K562 (cell line): ENCODE measurements at regions not wholly inside any gene's neighbourhood (a gene's known extent, or its start where the extent isn't known, plus 50 kb on each side); places are given as distances from the start of the nearest gene placed in this dataset.

Experiments
- ATAC-seq: fragments of 200-7000 bp; cut with Tn5 transposase; 3 replicates; pipeline ENCODE4 v1.9.1; 2020; ENCODE audit warnings: moderate library complexity
- BruUV-seq: library from RNA; stranded (reverse); fragments of 400-500 nt; replicated peaks from 2 replicates; lab custom pipeline; 2021; lab: Mats Ljungman, UMichigan
- CTCF ChIA-PET: fragments of 300-600 bp; formaldehyde crosslinking; extraction: SDS; loops from one replicate; lab custom pipeline; 2021; ENCODE audit warnings: low intra/inter-chr PET ratio; lab: Yijun Ruan, JAX
- POLR2A ChIA-PET: fragments of 300-600, 350-650 bp; sonication (Branson Sonifier 250); formaldehyde crosslinking; extraction: SDS; loops from one replicate; lab custom pipeline; 2021; ENCODE audit warnings: antibody characterized with exemption, inconsistent platforms; lab: Yijun Ruan, JAX
- DNase-seq, 4 experiments: peaks; one replicate each; pipeline versions ENCODE4 v3.0.0 to v3.0.0-alpha.2; 2011 to 2018; ENCODE audit warnings: low spot score in 3 of 4, mixed read lengths in 3 of 4; ENCODE audit errors: extremely low read depth in 1 of 4
- FAIRE-seq: peaks from 2 replicates; lab custom pipeline; 2011; peaks lifted over from hg19 to GRCh38; lab: Jason Lieb, UNC
- H2AFZ ChIP-seq: 2 replicates; pipeline ENCODE4 v1.6.0; 2011; ENCODE audit warnings: low read depth, low read length, control low read depth, inconsistent platforms
- H3K27ac ChIP-seq: fragments of 200-600 bp; 3 replicates; pipeline ENCODE4 v1.8.0; 2011; ENCODE audit warnings: low read depth, mild to moderate bottlenecking, control low read depth, inconsistent platforms, low read length, moderate library complexity, mixed read lengths; ENCODE audit errors: extremely low read depth
- H3K27me3 ChIP-seq, 2 experiments: fragments of 300-600 bp in 1 of 2; 2 replicates in 1 of 2; 3 replicates in 1 of 2; pipeline versions ENCODE4 v1.6.0 to v1.8.0; 2011; ENCODE audit warnings: inconsistent platforms in 2 of 2, low read length in 2 of 2, mild to moderate bottlenecking in 1 of 2, mixed read lengths in 1 of 2, moderate library complexity in 1 of 2; ENCODE audit not compliant: control insufficient read depth in 2 of 2, insufficient read depth in 2 of 2
- H3K36me3 ChIP-seq: fragments of 300-600 bp; 3 replicates; pipeline ENCODE4 v1.8.0; 2011; ENCODE audit warnings: mild to moderate bottlenecking, low read length, inconsistent platforms; ENCODE audit not compliant: control insufficient read depth, insufficient read depth
- H3K4me1 ChIP-seq, 2 experiments: fragments of 200-600 bp in 1 of 2; replicated peaks in 1 of 2; 2 replicates in 1 of 2; 3 replicates in 1 of 2; pipeline versions ENCODE4 v1.5.1 to v1.8.0; 2011; ENCODE audit warnings: inconsistent platforms in 2 of 2, low read length in 2 of 2, mild to moderate bottlenecking in 1 of 2, mixed read lengths in 1 of 2, moderate library complexity in 1 of 2; ENCODE audit not compliant: control insufficient read depth in 2 of 2, insufficient read depth in 2 of 2
- H3K4me2 ChIP-seq: 2 replicates; pipeline ENCODE4 v1.6.1; 2011; ENCODE audit warnings: low read length, control low read depth, inconsistent platforms, mixed read lengths; ENCODE audit not compliant: insufficient read depth
- H3K4me3 ChIP-seq: fragments of 200-600 bp; sonication (generic), shearing (Covaris generic); 2 replicates; pipeline ENCODE4 v1.5.1; 2016; ENCODE audit warnings: control low read depth, inconsistent platforms
- H3K79me2 ChIP-seq: fragments of 200-600 bp; 3 replicates; pipeline ENCODE4 v1.8.0; 2011; ENCODE audit warnings: low read length, inconsistent platforms; ENCODE audit not compliant: control insufficient read depth, insufficient read depth
- H3K9ac ChIP-seq, 2 experiments: 2 replicates each; pipeline versions ENCODE4 v1.6.0 to v1.6.1; 2011; ENCODE audit warnings: low read depth in 2 of 2, low read length in 2 of 2, control low read depth in 1 of 2, inconsistent platforms in 1 of 2, mild to moderate bottlenecking in 1 of 2, mixed read lengths in 1 of 2; ENCODE audit not compliant: insufficient read depth in 1 of 2
- H3K9me1 ChIP-seq: one replicate; pipeline ENCODE4 v1.6.0; 2011; ENCODE audit warnings: inconsistent platforms, mild to moderate bottlenecking, low read length, moderate library complexity; ENCODE audit not compliant: control insufficient read depth, insufficient read depth
- H3K9me3 ChIP-seq: replicated peaks from 2 replicates; pipeline ENCODE4 v1.5.1; 2011; ENCODE audit warnings: low read depth, low read length, inconsistent platforms; ENCODE audit not compliant: control insufficient read depth, insufficient read depth
- H4K20me1 ChIP-seq: replicated peaks from 2 replicates; pipeline ENCODE4 v1.6.1; 2011; ENCODE audit warnings: low read length, inconsistent platforms, mixed read lengths; ENCODE audit not compliant: control insufficient read depth, insufficient read depth
- BRD9 ChIP-seq: fragments of 450-650 bp; IDR thresholded peaks from 2 replicates; pipeline ENCODE4 v1.6.1; 2018; ENCODE audit warnings: low read depth; ENCODE audit not compliant: partially characterized antibody
- NFIX ChIP-seq: fragments of 250-450 bp; sonication (Bioruptor Pico); IDR thresholded peaks from 2 replicates; pipeline ENCODE4 v1.4.0; 2020; ENCODE audit warnings: low read depth, mild to moderate bottlenecking, moderate library complexity
- RFX1 ChIP-seq: fragments of 450-650 bp; IDR thresholded peaks from 2 replicates; pipeline ENCODE4 v1.6.1; 2016; ENCODE audit warnings: mild to moderate bottlenecking, moderate library complexity
- SAFB2 ChIP-seq: fragments of 200-400 bp; formaldehyde crosslinking; IDR thresholded peaks from 2 replicates; pipeline ENCODE4 v1.6.1; 2018; ENCODE audit warnings: borderline replicate concordance, low read length, low read depth, moderate library complexity; ENCODE audit not compliant: severe bottlenecking
- TCF3 ChIP-seq: sonication (generic); formaldehyde crosslinking; IDR thresholded peaks from 2 replicates; pipeline ENCODE4 v1.4.0; 2020; ENCODE audit warnings: mild to moderate bottlenecking, missing genetic modification reagents
- ZBTB8A ChIP-seq: fragments of 450-650 bp; IDR thresholded peaks from 2 replicates; pipeline ENCODE4 v1.6.1; 2018; ENCODE audit warnings: mild to moderate bottlenecking, moderate library complexity; ENCODE audit not compliant: partially characterized antibody
- ZC3H4 ChIP-seq: sonication (generic); formaldehyde crosslinking; IDR thresholded peaks from 2 replicates; pipeline ENCODE4 v1.9.0; 2021; ENCODE audit warnings: missing genetic modification reagents, borderline replicate concordance
- ZNF197 ChIP-seq: fragments of 200-800 bp; sonication (Bioruptor generic); IDR thresholded peaks from 2 replicates; pipeline ENCODE4 v1.6.1; 2016; ENCODE audit warnings: low read depth, missing genetic modification characterization, missing compliant biosample characterization
- WGBS: fragments of 100-300 bp; shearing (Covaris generic); methylation state at CpG from one replicate; pipeline ENCODE4 v1.1.6; 2016; ENCODE audit warnings: low coverage, mixed read lengths; ENCODE audit not compliant: insufficient coverage; ENCODE audit errors: missing lambda C conversion rate; 5-methylcytosine and 5-hydroxymethylcytosine counted together
- in situ Hi-C: fragments of 300-500 bp; cut with MboI; formaldehyde crosslinking; loops from 4 replicates; pipeline ENCODE4 v1.15.0; 2018; ENCODE audit warnings: inconsistent platforms, mixed read lengths
- intact Hi-C: fragments of 100-400 bp; cut with micrococcal nuclease; formaldehyde crosslinking; loops from 2 replicates; pipeline ENCODE4 v1.14.2; 2022
- TF ChIP-seq, protein P1 (sequence below): fragments of 200-600 bp; sonication (generic); IDR thresholded peaks from one replicate; pipeline ENCODE4 v1.6.1; 2012; ENCODE audit warnings: mild to moderate bottlenecking, low read depth, low read length, inconsistent platforms
- TF ChIP-seq, protein P2 (sequence below): sonication (generic); formaldehyde crosslinking; IDR thresholded peaks from 2 replicates; pipeline ENCODE4 v1.9.0; 2022; ENCODE audit warnings: mild to moderate bottlenecking, missing genetic modification reagents
- TF ChIP-seq, protein P3 (sequence below): sonication (generic); formaldehyde crosslinking; IDR thresholded peaks from 2 replicates; pipeline ENCODE4 v1.9.0; 2022; ENCODE audit warnings: mild to moderate bottlenecking, missing genetic modification reagents

DNA sequence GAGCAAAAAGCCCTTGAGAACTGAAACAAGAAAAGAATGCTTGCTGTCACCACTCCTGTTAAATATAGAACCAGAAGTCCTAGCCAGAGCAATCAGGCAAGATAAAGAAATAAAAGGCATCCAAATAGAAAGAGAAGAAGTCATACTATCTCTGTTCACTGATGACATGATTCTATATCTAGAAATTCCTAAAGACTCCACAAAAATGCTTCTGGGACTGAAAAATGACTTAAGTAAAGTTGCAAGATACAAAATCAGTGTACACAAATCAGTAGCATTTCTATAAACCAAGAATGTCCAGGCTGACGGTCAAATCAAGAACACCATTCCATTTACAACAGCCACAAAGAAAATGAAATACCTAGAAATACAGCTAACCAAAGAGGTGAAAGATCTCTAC, 552.7 kb upstream of the SLIT2 start:
- H3K27ac ChIP-seq, result no peak overlapping the region
- ATAC-seq (no peak), FAIRE-seq (no peak), DNase-seq (no peak)
- no peak overlapping the region for H3K4me3 ChIP-seq
- H3K27me3 ChIP-seq, result no peaks in the 10 kb centered on the region
- POLR2A ChIA-PET, result no interaction called here
- no peaks in the 10 kb centered on the region for H4K20me1 ChIP-seq
- H3K36me3 ChIP-seq, result no peaks in the 10 kb centered on the region
- no peak overlapping the region for H3K4me2 ChIP-seq
- in situ Hi-C loops (no loop called here), intact Hi-C loops (no loop called here)
- no peaks in the 10 kb centered on the region for H3K79me2 ChIP-seq
- CTCF ChIA-PET, result no interaction called here
- H3K9me1 ChIP-seq, result no peaks in the 10 kb centered on the region
- H3K4me1 ChIP-seq, result no peaks in the 10 kb centered on the region
- WGBS, result 0% methylated on average over 1 of the region's 1 CpG
- no peak overlapping the region for H3K9ac ChIP-seq
- H2AFZ ChIP-seq, result no peak overlapping the region
- BruUV-seq, result no TSS peak
- H3K9me3 ChIP-seq, result no peaks in the 10 kb centered on the region
- TF ChIP-seq, protein P1, sequence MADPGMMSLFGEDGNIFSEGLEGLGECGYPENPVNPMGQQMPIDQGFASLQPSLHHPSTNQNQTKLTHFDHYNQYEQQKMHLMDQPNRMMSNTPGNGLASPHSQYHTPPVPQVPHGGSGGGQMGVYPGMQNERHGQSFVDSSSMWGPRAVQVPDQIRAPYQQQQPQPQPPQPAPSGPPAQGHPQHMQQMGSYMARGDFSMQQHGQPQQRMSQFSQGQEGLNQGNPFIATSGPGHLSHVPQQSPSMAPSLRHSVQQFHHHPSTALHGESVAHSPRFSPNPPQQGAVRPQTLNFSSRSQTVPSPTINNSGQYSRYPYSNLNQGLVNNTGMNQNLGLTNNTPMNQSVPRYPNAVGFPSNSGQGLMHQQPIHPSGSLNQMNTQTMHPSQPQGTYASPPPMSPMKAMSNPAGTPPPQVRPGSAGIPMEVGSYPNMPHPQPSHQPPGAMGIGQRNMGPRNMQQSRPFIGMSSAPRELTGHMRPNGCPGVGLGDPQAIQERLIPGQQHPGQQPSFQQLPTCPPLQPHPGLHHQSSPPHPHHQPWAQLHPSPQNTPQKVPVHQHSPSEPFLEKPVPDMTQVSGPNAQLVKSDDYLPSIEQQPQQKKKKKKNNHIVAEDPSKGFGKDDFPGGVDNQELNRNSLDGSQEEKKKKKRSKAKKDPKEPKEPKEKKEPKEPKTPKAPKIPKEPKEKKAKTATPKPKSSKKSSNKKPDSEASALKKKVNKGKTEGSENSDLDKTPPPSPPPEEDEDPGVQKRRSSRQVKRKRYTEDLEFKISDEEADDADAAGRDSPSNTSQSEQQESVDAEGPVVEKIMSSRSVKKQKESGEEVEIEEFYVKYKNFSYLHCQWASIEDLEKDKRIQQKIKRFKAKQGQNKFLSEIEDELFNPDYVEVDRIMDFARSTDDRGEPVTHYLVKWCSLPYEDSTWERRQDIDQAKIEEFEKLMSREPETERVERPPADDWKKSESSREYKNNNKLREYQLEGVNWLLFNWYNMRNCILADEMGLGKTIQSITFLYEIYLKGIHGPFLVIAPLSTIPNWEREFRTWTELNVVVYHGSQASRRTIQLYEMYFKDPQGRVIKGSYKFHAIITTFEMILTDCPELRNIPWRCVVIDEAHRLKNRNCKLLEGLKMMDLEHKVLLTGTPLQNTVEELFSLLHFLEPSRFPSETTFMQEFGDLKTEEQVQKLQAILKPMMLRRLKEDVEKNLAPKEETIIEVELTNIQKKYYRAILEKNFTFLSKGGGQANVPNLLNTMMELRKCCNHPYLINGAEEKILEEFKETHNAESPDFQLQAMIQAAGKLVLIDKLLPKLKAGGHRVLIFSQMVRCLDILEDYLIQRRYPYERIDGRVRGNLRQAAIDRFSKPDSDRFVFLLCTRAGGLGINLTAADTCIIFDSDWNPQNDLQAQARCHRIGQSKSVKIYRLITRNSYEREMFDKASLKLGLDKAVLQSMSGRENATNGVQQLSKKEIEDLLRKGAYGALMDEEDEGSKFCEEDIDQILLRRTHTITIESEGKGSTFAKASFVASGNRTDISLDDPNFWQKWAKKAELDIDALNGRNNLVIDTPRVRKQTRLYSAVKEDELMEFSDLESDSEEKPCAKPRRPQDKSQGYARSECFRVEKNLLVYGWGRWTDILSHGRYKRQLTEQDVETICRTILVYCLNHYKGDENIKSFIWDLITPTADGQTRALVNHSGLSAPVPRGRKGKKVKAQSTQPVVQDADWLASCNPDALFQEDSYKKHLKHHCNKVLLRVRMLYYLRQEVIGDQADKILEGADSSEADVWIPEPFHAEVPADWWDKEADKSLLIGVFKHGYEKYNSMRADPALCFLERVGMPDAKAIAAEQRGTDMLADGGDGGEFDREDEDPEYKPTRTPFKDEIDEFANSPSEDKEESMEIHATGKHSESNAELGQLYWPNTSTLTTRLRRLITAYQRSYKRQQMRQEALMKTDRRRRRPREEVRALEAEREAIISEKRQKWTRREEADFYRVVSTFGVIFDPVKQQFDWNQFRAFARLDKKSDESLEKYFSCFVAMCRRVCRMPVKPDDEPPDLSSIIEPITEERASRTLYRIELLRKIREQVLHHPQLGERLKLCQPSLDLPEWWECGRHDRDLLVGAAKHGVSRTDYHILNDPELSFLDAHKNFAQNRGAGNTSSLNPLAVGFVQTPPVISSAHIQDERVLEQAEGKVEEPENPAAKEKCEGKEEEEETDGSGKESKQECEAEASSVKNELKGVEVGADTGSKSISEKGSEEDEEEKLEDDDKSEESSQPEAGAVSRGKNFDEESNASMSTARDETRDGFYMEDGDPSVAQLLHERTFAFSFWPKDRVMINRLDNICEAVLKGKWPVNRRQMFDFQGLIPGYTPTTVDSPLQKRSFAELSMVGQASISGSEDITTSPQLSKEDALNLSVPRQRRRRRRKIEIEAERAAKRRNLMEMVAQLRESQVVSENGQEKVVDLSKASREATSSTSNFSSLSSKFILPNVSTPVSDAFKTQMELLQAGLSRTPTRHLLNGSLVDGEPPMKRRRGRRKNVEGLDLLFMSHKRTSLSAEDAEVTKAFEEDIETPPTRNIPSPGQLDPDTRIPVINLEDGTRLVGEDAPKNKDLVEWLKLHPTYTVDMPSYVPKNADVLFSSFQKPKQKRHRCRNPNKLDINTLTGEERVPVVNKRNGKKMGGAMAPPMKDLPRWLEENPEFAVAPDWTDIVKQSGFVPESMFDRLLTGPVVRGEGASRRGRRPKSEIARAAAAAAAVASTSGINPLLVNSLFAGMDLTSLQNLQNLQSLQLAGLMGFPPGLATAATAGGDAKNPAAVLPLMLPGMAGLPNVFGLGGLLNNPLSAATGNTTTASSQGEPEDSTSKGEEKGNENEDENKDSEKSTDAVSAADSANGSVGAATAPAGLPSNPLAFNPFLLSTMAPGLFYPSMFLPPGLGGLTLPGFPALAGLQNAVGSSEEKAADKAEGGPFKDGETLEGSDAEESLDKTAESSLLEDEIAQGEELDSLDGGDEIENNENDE, result no peak
- TF ChIP-seq ZC3H4 (CRISPR knock-in tag) (no peak), RFX1 (no peak), ZNF197 (CRISPR knock-in tag) (no peak), SAFB2 (no peak), TCF3 (CRISPR knock-in tag) (no peak), NFIX (CRISPR knock-in tag) (no peak), BRD9 (no peak), ZBTB8A (no peak)
- TF ChIP-seq, protein P2, sequence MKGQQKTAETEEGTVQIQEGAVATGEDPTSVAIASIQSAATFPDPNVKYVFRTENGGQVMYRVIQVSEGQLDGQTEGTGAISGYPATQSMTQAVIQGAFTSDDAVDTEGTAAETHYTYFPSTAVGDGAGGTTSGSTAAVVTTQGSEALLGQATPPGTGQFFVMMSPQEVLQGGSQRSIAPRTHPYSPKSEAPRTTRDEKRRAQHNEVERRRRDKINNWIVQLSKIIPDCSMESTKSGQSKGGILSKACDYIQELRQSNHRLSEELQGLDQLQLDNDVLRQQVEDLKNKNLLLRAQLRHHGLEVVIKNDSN (CRISPR knock-in tag), result no peak
- TF ChIP-seq, protein P3, sequence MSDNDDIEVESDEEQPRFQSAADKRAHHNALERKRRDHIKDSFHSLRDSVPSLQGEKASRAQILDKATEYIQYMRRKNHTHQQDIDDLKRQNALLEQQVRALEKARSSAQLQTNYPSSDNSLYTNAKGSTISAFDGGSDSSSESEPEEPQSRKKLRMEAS (CRISPR knock-in tag), result no peak
